Pancreas (tissue), 10 donors: ENCODE measurements at regions not wholly inside any gene's neighbourhood (a gene's known extent, or its start where the extent isn't known, plus 50 kb on each side); places are given as distances from the start of the nearest gene placed in this dataset.

Source experiments
- ATAC-seq, 4 donors: fragments of 200-7000 bp; cut with Tn5 transposase; one replicate each; pipeline versions ENCODE4 v1.8.0 to v1.9.1; 2020; ENCODE audit warnings: mild to moderate bottlenecking in 4 of 4, moderate library complexity in 4 of 4
- DNase-seq, 6 donors: peaks; one replicate each; pipeline ENCODE4 v3.0.0-alpha.2; 2020
- FAIRE-seq: peaks from 2 replicates; lab custom pipeline; 2012; peaks lifted over from hg19 to GRCh38; lab: Jason Lieb, UNC
- H3K27ac ChIP-seq, 4 donors: fragments of 200-600 bp; sonication (generic); 1 replicate in 3 of 4; 2 replicates in 1 of 4; pipeline versions ENCODE4 v1.5.0 to v1.8.0; 2020
- H3K27me3 ChIP-seq, 4 donors: fragments of 200-600 bp; one replicate each; pipeline ENCODE4 v1.8.0; 2021
- H3K36me3 ChIP-seq, 3 donors: fragments of 200-600 bp; sonication (generic) in 1 of 3; one replicate each; pipeline versions ENCODE4 v1.5.0 to v1.8.0; 2020 to 2021
- H3K4me1 ChIP-seq, 3 donors: fragments of 200-600 bp; one replicate each; pipeline ENCODE4 v1.8.0; 2021
- H3K4me3 ChIP-seq, 4 donors: fragments of 200-600 bp; sonication (generic) in 2 of 4; one replicate each; pipeline versions ENCODE4 v1.5.0 to v1.8.0; 2020 to 2021
- H3K9me3 ChIP-seq, 4 donors: fragments of 200-600 bp; one replicate each; pipeline ENCODE4 v1.8.0; 2021
- WGBS, 2 donors: extraction: QIAGEN DNeasy Blood & Tissue Kit; methylation state at CpG; one replicate each; pipeline ENCODE4 v1.1.7; 2013; 5-methylcytosine and 5-hydroxymethylcytosine counted together
- intact Hi-C, 3 donors: fragments of 100-400 bp; cut with DNase I; formaldehyde crosslinking; loops; one replicate each; pipeline versions ENCODE4 v1.11.1 to v1.14.2; 2022
- TF ChIP-seq, protein P1 (sequence below), 4 donors: fragments of 200-600 bp; sonication (generic) in 3 of 4; IDR thresholded peaks; one replicate each; pipeline versions ENCODE4 v1.5.0 to v1.8.0; 2021; ENCODE audit warnings: antibody characterized with exemption in 4 of 4
- donor health status: healthy with polysubstance abuse.
- donor health status: DM: no; HTN: no; CAD: no; lungs with moderate emphysema.
- donor health status: DM: no; HTN: no; CAD: no.
- donor health status: control.
- donor health status: control.
- donor health status: Bipolar disorder and iron deficiency.
- donor health status: DM: yes; HTN: yes; CAD: no.
- donor health status: DM: no; HTN: no; CAD: no.
- donor health status: DM: no; HTN: no; CAD: no.
- donor health status: DM: yes; HTN: yes; CAD: no.

DNA sequence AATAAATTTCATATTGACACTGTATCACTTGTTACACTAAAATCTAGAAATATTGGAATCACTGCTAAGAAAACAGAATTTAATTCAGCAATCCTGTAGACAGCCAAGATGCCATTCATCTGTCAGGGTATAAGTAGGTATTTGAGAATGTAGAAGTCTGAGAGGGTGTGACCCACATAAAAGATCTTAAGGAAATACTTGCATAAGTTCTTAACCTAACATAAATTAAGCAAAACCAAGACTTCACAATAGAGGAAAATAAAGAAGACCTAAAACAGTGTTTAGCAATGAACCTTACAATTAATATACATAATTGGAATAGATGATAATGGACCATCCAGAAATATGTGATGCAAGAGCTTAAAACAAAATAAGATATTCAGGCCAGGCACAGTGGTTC, 636.2 kb downstream of the TBC1D4 start:
- DNase-seq = no peak
- TF ChIP-seq, protein P1, sequence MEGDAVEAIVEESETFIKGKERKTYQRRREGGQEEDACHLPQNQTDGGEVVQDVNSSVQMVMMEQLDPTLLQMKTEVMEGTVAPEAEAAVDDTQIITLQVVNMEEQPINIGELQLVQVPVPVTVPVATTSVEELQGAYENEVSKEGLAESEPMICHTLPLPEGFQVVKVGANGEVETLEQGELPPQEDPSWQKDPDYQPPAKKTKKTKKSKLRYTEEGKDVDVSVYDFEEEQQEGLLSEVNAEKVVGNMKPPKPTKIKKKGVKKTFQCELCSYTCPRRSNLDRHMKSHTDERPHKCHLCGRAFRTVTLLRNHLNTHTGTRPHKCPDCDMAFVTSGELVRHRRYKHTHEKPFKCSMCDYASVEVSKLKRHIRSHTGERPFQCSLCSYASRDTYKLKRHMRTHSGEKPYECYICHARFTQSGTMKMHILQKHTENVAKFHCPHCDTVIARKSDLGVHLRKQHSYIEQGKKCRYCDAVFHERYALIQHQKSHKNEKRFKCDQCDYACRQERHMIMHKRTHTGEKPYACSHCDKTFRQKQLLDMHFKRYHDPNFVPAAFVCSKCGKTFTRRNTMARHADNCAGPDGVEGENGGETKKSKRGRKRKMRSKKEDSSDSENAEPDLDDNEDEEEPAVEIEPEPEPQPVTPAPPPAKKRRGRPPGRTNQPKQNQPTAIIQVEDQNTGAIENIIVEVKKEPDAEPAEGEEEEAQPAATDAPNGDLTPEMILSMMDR (IDR thresholded peaks at IDR 0.05) = no peak
- Histone ChIP-seq H3K9me3 (no peaks in the 10 kb centered on the region), H3K27ac (no peak overlapping the region), H3K4me3 (no peak overlapping the region), H3K36me3 (no peaks in the 10 kb centered on the region), H3K27me3 (no peaks in the 10 kb centered on the region), H3K4me1 (no peaks in the 10 kb centered on the region)
- intact Hi-C loops = no loop called here
- no peak for FAIRE-seq
- no peak for ATAC-seq

DNA sequence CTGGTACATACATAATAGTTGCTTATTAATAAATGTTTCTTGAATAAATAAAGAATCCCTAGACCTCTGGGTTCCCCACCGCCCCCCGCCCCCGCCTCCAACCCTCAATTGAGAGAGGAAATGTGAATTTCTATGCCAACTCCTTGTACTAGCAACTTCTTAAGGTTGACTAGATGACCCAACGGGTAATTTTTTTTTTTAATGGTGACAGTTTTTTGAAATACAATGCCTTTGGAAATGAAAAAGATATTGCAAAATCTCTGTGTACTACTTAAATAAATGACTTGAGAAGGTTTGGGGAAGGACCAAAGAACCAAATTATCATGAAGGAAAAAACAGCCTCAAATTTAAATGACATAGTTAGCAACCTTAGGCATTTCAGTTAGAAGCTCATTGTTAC, 640.3 kb downstream of the TBC1D4 start:
- no peaks in the 10 kb centered on the region for H3K36me3 ChIP-seq
- TF ChIP-seq, protein P1 (IDR thresholded peaks at IDR 0.05) = no peak
- no peak for ATAC-seq
- no peak overlapping the region for H3K4me3 ChIP-seq
- no peaks in the 10 kb centered on the region for H3K9me3 ChIP-seq
- H3K27me3 ChIP-seq = no peaks in the 10 kb centered on the region
- FAIRE-seq = no peak
- H3K27ac ChIP-seq = no peak overlapping the region
- H3K4me1 ChIP-seq = no peaks in the 10 kb centered on the region
- DNase-seq = no peak
- WGBS, 2 donors = 68 to 77% methylated on average over 4 of the region's 4 CpGs
- intact Hi-C loops = no loop called here

DNA sequence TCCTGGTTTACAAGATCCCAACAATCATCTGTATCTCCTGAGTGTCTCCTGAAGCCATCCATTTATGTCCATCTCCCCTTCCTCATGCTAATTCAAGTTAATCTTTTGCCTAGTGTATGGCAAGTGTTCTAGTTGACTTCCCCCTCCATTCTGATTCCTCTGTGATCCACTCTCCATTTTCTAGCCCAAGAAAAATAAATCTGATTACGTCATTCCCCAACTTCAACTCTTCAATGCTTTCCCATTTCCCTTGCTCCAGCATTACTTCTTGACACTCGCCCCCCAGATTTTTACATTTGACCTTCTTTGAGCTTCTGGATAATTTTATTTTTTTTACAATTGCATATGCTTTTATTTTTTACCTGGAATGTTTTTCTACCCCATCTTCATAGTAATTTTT, 640.8 kb downstream of the TBC1D4 start:
- Histone ChIP-seq H3K27me3 (no peaks in the 10 kb centered on the region), H3K4me3 (no peak overlapping the region), H3K36me3 (no peaks in the 10 kb centered on the region), H3K27ac (no peak overlapping the region), H3K4me1 (no peaks in the 10 kb centered on the region), H3K9me3 (no peaks in the 10 kb centered on the region)
- intact Hi-C loops = no loop called here
- DNase-seq (no peak), ATAC-seq (no peak), FAIRE-seq (no peak)
- TF ChIP-seq, protein P1 (IDR thresholded peaks at IDR 0.05) = no peak
- WGBS, 2 donors = 60% methylated on average over 2 of the region's 2 CpGs

DNA sequence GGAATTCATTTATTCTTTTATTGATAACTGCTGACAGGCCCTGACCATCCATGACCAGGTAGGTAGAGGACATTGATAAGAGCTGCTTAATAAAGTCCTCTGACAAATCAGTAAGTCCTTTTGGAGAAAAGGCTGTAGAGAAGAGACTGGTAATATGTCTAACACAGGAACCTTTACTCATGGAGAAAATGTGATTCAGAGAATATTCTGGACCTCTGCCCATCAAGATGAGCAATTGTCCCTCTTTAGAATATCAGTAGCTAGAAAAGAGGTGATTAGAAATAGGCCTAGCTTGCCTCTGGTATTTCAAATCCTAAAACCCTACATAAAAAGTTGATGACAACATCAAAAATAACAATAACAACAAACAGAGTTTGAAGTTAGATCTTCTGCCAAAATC, 642.3 kb downstream of the TBC1D4 start:
- no peak overlapping the region for H3K27ac ChIP-seq
- no peaks in the 10 kb centered on the region for H3K9me3 ChIP-seq
- intact Hi-C loops = no loop called here
- ATAC-seq (no peak), DNase-seq (no peak), FAIRE-seq (no peak)
- H3K4me3 ChIP-seq = no peak overlapping the region
- TF ChIP-seq, protein P1 (IDR thresholded peaks at IDR 0.05) = no peak
- H3K4me1 ChIP-seq = no peaks in the 10 kb centered on the region
- no peaks in the 10 kb centered on the region for H3K27me3 ChIP-seq
- H3K36me3 ChIP-seq = no peaks in the 10 kb centered on the region

DNA sequence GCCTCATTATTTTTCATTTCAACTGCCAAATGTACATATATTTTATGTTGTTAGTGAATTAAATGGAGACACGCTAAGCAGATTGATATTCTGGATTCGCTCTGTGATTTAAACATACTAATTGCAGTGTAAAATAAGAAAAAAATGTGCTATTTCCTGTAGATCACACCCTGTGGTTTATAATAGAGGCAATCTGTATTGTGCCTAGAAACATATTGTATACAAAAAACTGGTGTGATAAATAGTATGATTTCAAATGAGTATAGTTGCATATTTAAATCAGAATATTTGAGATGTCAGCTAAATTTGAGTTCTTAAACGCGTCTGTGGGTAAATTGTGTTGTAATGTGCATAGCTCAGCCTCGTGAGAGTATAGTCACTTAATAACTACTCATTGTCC, 643.9 kb downstream of the TBC1D4 start:
- TF ChIP-seq, protein P1 (IDR thresholded peaks at IDR 0.05) = no peak
- H3K4me1 ChIP-seq = no peaks in the 10 kb centered on the region
- H3K9me3 ChIP-seq = no peaks in the 10 kb centered on the region
- WGBS, 2 donors = 69 to 78% methylated on average over 5 of the region's 5 CpGs
- FAIRE-seq (no peak), ATAC-seq (no peak), DNase-seq (no peak)
- H3K27me3 ChIP-seq = no peaks in the 10 kb centered on the region
- no peak overlapping the region for H3K4me3 ChIP-seq
- H3K27ac ChIP-seq = no peak overlapping the region
- H3K36me3 ChIP-seq = no peaks in the 10 kb centered on the region
- intact Hi-C loops = no loop called here
